ENCODE measurements at regions not wholly inside any gene's neighbourhood (a gene's known extent, or its start where the extent isn't known, plus 50 kb on each side); places are given as distances from the start of the nearest gene placed in this dataset.
"Not testable (repeated sequence)": the region's sequence is repeated elsewhere in the genome, so short reads cannot be mapped to it uniquely, and the experiment has no call there.

- no peak overlapping the region for H3K4me3 ChIP-seq (ENCODE audit: low read length)
- H3K79me2 ChIP-seq (ENCODE audit: control insufficient read depth, low read length), result no peaks in the 10 kb centered on the region
- TF ChIP-seq CTCF (IDR thresholded peaks at IDR 0.05; ENCODE audit: low read depth, low read length, poor library complexity, severe bottlenecking), result no peak
- TF ChIP-seq EZH2phosphoT487 (IDR thresholded peaks at IDR 0.05; ENCODE audit: borderline replicate concordance, low read length), result no peak
- H3K36me3 ChIP-seq (ENCODE audit: control insufficient read depth, low read length), result no peaks in the 10 kb centered on the region
- no peaks in the 10 kb centered on the region for H3K9me2 ChIP-seq (replicated peaks; ENCODE audit: control insufficient read depth, low read length)
- H3K4me2 ChIP-seq (ENCODE audit: low read length), result no peak overlapping the region
- no peaks in the 10 kb centered on the region for H4K20me1 ChIP-seq (ENCODE audit: control insufficient read depth, insufficient read depth, low read depth, low read length)
- no peaks in the 10 kb centered on the region for H3K27me3 ChIP-seq (ENCODE audit: control insufficient read depth, low read length)
- H3K4me1 ChIP-seq (ENCODE audit: control insufficient read depth, low read length), result peaks cover 7% of the 10 kb centered on the region
- H3F3A ChIP-seq (ENCODE audit: control insufficient read depth, insufficient read depth), result no peaks in the 10 kb centered on the region
- H3K27ac ChIP-seq (ENCODE audit: low read depth, low read length), result no peak overlapping the region
- H3K9me3 ChIP-seq (ENCODE audit: control insufficient read depth, insufficient read depth, low read length), result no peaks in the 10 kb centered on the region
Observed at GRCh38 chr2:52034706-52035105, 1002.8 kb upstream of the NRXN1 start.

- Histone ChIP-seq H3K4me1 (ENCODE audit: control insufficient read depth, low read length) (no peaks in the 10 kb centered on the region), H3F3A (ENCODE audit: control insufficient read depth, insufficient read depth) (no peaks in the 10 kb centered on the region), H3K4me2 (ENCODE audit: low read length) (no peak overlapping the region), H4K20me1 (ENCODE audit: control insufficient read depth, insufficient read depth, low read depth, low read length) (no peaks in the 10 kb centered on the region), H3K9me2 (replicated peaks; ENCODE audit: control insufficient read depth, low read length) (no peaks in the 10 kb centered on the region), H3K27ac (ENCODE audit: low read depth, low read length) (no peak overlapping the region), H3K9me3 (ENCODE audit: control insufficient read depth, insufficient read depth, low read length) (no peaks in the 10 kb centered on the region; the same call in 1 of the 2 replicates), H3K4me3 (ENCODE audit: low read length) (no peak overlapping the region), H3K36me3 (ENCODE audit: control insufficient read depth, low read length) (no peaks in the 10 kb centered on the region), H3K27me3 (ENCODE audit: control insufficient read depth, low read length) (no peaks in the 10 kb centered on the region), H3K79me2 (ENCODE audit: control insufficient read depth, low read length) (no peaks in the 10 kb centered on the region)
- TF ChIP-seq CTCF (IDR thresholded peaks at IDR 0.05; ENCODE audit: low read depth, low read length, poor library complexity, severe bottlenecking) (no peak), EZH2phosphoT487 (IDR thresholded peaks at IDR 0.05; ENCODE audit: borderline replicate concordance, low read length) (no peak)
Observed at GRCh38 chr2:52022006-52022405, 990.1 kb upstream of the NRXN1 start.

- Histone ChIP-seq H3K4me1 (ENCODE audit: control insufficient read depth, low read length) (no peaks in the 10 kb centered on the region), H3K36me3 (ENCODE audit: control insufficient read depth, low read length) (no peaks in the 10 kb centered on the region), H4K20me1 (ENCODE audit: control insufficient read depth, insufficient read depth, low read depth, low read length) (no peaks in the 10 kb centered on the region), H3K9me3 (ENCODE audit: control insufficient read depth, insufficient read depth, low read length) (no peaks in the 10 kb centered on the region; the same call in 1 of the 2 replicates), H3K27ac (ENCODE audit: low read depth, low read length) (no peak overlapping the region), H3K79me2 (ENCODE audit: control insufficient read depth, low read length) (no peaks in the 10 kb centered on the region), H3K27me3 (ENCODE audit: control insufficient read depth, low read length) (no peaks in the 10 kb centered on the region), H3F3A (ENCODE audit: control insufficient read depth, insufficient read depth) (no peaks in the 10 kb centered on the region), H3K9me2 (replicated peaks; ENCODE audit: control insufficient read depth, low read length) (no peaks in the 10 kb centered on the region), H3K4me2 (ENCODE audit: low read length) (no peak overlapping the region), H3K4me3 (ENCODE audit: low read length) (no peak overlapping the region)
- TF ChIP-seq EZH2phosphoT487 (IDR thresholded peaks at IDR 0.05; ENCODE audit: borderline replicate concordance, low read length) (no peak), CTCF (IDR thresholded peaks at IDR 0.05; ENCODE audit: low read depth, low read length, poor library complexity, severe bottlenecking) (no peak)
Observed at GRCh38 chr2:52017646-52018235, 985.8 kb upstream of the NRXN1 start.

- not testable (repeated sequence) for H4K20me1 ChIP-seq (ENCODE audit: control insufficient read depth, insufficient read depth, low read depth, low read length); H3K27ac ChIP-seq (ENCODE audit: low read depth, low read length); H3F3A ChIP-seq (ENCODE audit: control insufficient read depth, insufficient read depth); H3K4me2 ChIP-seq (ENCODE audit: low read length); H3K9me2 ChIP-seq (replicated peaks; ENCODE audit: control insufficient read depth, low read length); H3K27me3 ChIP-seq (ENCODE audit: control insufficient read depth, low read length); H3K4me3 ChIP-seq (ENCODE audit: low read length); H3K79me2 ChIP-seq (ENCODE audit: control insufficient read depth, low read length); H3K4me1 ChIP-seq (ENCODE audit: control insufficient read depth, low read length); H3K9me3 ChIP-seq (ENCODE audit: control insufficient read depth, insufficient read depth, low read length); H3K36me3 ChIP-seq (ENCODE audit: control insufficient read depth, low read length)
Observed at GRCh38 chr2:52006821-52007366, 975.0 kb upstream of the NRXN1 start.

Data from DOHH2 (cell line).